OCI-LY1 (cell line): ENCODE measurements at regions not wholly inside any gene's neighbourhood (a gene's known extent, or its start where the extent isn't known, plus 50 kb on each side); places are given as distances from the start of the nearest gene placed in this dataset.

ENCODE experiments used
- EZH2 ChIP-seq: fragments of 200-600 bp; sonication (generic), shearing (Covaris generic); IDR thresholded peaks from 2 replicates; pipeline ENCODE4 v1.8.0; 2017; ENCODE audit warnings: borderline replicate concordance, mixed run types, mild to moderate bottlenecking, antibody characterized with exemption, low read length, moderate library complexity, mixed read lengths
- TF ChIP-seq, protein P1 (sequence below): fragments of 200-600 bp; sonication (generic), shearing (Covaris generic); IDR thresholded peaks from 2 replicates; pipeline ENCODE4 v1.5.1; 2017; ENCODE audit warnings: mild to moderate bottlenecking, antibody characterized with exemption, low read length, moderate library complexity, mixed read lengths

DNA sequence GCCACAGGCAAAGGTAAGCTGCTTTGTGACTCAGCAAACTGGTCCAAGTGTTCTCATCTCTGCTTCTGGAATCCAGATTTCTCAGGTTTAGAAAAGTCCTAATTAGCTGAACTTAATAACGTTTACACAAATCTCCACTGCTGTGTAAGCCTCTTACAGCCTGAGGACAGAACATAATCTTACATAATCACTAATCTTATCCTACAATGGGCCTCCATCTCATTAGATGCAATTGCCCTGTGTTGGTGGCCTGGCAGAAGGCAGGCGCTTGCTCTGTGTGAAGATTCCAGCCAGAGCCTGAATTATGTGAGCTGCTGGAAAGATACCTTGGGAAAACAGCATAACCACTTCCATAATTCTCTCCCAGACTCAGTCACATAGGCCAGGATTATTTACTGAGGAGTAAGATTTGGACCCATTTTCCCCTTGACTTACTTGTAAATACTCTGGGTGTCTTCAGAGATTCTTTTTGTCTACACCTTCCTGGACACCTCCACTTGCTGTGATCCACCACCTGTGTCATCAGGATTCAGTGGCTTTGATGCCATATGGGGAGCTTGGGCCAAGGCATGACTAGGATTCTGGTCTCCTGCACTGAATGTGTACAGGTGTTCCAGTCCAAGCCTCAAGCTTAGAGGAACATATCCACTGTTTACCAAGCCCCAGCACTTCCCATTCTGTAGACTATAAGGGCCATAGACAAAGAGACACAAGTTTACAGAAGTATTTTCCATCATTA lies 104.4 kb downstream of the C6orf118 start:
- TF ChIP-seq, protein P1, sequence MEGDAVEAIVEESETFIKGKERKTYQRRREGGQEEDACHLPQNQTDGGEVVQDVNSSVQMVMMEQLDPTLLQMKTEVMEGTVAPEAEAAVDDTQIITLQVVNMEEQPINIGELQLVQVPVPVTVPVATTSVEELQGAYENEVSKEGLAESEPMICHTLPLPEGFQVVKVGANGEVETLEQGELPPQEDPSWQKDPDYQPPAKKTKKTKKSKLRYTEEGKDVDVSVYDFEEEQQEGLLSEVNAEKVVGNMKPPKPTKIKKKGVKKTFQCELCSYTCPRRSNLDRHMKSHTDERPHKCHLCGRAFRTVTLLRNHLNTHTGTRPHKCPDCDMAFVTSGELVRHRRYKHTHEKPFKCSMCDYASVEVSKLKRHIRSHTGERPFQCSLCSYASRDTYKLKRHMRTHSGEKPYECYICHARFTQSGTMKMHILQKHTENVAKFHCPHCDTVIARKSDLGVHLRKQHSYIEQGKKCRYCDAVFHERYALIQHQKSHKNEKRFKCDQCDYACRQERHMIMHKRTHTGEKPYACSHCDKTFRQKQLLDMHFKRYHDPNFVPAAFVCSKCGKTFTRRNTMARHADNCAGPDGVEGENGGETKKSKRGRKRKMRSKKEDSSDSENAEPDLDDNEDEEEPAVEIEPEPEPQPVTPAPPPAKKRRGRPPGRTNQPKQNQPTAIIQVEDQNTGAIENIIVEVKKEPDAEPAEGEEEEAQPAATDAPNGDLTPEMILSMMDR: no peak
- TF ChIP-seq EZH2: no peak
